ENCODE measurements at regions not wholly inside any gene's neighbourhood (a gene's known extent, or its start where the extent isn't known, plus 50 kb on each side); places are given as distances from the start of the nearest gene placed in this dataset.

DNA sequence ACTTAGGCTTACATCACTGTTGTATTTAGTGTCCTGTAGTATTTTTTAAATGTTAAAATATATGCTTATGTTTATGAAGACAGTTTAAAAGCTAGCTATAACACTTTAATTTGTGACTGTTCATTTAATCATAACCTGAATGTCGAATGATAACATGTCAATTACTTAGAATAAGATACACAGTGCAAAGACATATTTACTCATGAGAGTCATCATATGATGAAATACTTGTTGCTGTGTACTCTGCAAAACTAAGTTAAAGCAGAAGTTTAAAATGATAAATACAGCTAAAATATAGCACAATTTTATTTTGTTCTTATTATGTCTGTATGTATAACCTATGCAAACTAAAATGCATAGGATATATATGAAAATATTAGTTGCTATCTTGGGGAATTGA lies 497.4 kb downstream of the FSCB start:
- Histone ChIP-seq H3K27me3 (ENCODE audit: control insufficient read depth, insufficient read depth, low read length) (no peaks in the 10 kb centered on the region), H3K4me3 (ENCODE audit: low read depth, low read length) (no peak overlapping the region), H3K27ac (ENCODE audit: low read depth, low read length) (no peak overlapping the region), H3K9me3 (ENCODE audit: control insufficient read depth, insufficient read depth, low read length) (no peaks in the 10 kb centered on the region; the same call in 1 of the 2 replicates)
- TF ChIP-seq, protein P1, sequence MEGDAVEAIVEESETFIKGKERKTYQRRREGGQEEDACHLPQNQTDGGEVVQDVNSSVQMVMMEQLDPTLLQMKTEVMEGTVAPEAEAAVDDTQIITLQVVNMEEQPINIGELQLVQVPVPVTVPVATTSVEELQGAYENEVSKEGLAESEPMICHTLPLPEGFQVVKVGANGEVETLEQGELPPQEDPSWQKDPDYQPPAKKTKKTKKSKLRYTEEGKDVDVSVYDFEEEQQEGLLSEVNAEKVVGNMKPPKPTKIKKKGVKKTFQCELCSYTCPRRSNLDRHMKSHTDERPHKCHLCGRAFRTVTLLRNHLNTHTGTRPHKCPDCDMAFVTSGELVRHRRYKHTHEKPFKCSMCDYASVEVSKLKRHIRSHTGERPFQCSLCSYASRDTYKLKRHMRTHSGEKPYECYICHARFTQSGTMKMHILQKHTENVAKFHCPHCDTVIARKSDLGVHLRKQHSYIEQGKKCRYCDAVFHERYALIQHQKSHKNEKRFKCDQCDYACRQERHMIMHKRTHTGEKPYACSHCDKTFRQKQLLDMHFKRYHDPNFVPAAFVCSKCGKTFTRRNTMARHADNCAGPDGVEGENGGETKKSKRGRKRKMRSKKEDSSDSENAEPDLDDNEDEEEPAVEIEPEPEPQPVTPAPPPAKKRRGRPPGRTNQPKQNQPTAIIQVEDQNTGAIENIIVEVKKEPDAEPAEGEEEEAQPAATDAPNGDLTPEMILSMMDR (IDR thresholded peaks at IDR 0.05; ENCODE audit: low read depth, low read length): no peak
- ChIA-PET POLR2A (no interaction called here), CTCF (no interaction called here)
- no peak for DNase-seq (ENCODE audit: low read depth, low spot score)

DNA sequence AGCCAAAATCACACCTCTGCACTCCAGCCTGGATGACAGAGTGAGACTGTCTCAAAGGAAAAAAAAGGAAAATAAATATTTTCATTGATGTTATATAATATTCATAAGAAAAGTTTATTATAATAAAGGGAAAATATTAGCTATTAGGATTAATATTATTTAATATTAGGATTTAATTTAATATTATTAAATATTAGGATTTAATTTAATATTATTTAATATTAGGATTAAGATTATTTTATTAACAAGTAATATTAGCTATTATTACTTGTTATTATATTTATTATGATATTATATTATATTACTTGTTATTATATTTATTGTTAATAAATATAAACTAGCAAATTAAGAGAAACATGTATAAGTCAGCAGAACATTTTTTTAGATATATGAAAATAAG lies 518.1 kb downstream of the FSCB start:
- Histone ChIP-seq H3K27ac (ENCODE audit: low read depth, low read length) (no peak overlapping the region), H3K4me3 (ENCODE audit: low read depth, low read length) (no peak overlapping the region), H3K27me3 (ENCODE audit: control insufficient read depth, insufficient read depth, low read length) (no peaks in the 10 kb centered on the region), H3K9me3 (ENCODE audit: control insufficient read depth, insufficient read depth, low read length) (no peaks in the 10 kb centered on the region)
- POLR2A ChIA-PET: no interaction called here
- CTCF ChIA-PET: no interaction called here
- TF ChIP-seq, protein P1 (IDR thresholded peaks at IDR 0.05; ENCODE audit: low read depth, low read length): no peak
- no peak for DNase-seq (ENCODE audit: low read depth, low spot score)

DNA sequence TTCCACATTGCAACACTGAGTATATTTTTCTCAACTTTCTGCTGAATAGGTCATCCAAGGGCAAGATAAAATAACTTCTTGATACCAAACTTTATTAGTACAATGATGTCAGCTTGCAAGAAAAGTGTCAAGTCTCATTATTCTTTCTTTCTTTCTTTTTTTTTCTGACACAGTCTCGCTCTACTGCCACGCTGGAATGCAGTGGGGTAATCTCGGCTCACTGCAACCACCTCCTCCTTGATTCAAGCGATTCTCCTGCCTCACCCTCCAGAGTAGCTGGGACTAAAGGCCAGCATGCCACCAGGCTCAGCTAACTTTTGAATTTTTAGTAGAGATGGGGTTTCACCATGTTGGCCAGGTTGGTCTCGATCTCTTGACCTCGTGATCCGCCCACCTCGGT lies 523.4 kb downstream of the FSCB start:
- no peak for DNase-seq (ENCODE audit: low read depth, low spot score)
- POLR2A ChIA-PET: no interaction called here
- no peak overlapping the region for H3K4me3 ChIP-seq (ENCODE audit: low read depth, low read length)
- TF ChIP-seq, protein P1 (IDR thresholded peaks at IDR 0.05; ENCODE audit: low read depth, low read length): no peak
- H3K9me3 ChIP-seq (ENCODE audit: control insufficient read depth, insufficient read depth, low read length): no peaks in the 10 kb centered on the region
- H3K27ac ChIP-seq (ENCODE audit: low read depth, low read length): no peak overlapping the region
- no peaks in the 10 kb centered on the region for H3K27me3 ChIP-seq (ENCODE audit: control insufficient read depth, insufficient read depth, low read length)
- CTCF ChIA-PET: no interaction called here

DNA sequence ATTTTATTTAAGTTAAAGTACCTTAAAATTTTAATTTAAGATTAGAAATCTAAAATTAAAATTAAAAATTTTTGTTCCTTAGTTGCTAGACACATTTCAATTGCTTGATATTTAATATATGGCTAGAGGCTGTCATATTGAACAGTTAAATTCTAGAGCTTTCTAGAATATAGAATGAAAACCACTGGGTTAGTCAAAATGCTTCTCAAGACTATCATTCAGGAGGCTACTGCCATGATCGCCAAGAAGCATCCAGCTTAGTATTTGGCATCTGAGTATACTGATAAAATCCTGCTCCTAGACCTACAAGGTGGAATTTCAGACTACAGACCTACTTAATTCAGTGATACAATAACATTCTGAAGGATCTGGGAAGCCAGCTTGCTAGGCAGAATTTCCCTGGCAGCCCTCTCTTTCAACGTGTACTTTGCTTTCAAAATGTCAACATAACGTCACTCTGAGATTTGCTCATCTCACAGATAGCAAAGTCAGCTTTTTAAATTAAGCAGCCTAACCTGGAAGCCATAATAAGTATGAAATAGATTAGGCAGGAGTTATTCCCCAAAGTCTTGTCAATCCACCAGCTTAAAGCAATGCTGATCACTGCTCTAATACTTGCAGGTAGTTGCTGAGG lies 525.8 kb downstream of the FSCB start:
- Histone ChIP-seq H3K4me3 (ENCODE audit: low read depth, low read length) (no peak overlapping the region), H3K27ac (ENCODE audit: low read depth, low read length) (no peak overlapping the region), H3K9me3 (ENCODE audit: control insufficient read depth, insufficient read depth, low read length) (peaks cover 1% of the 10 kb centered on the region; the same call in 1 of the 2 replicates), H3K27me3 (ENCODE audit: control insufficient read depth, insufficient read depth, low read length) (no peaks in the 10 kb centered on the region)
- TF ChIP-seq, protein P1 (IDR thresholded peaks at IDR 0.05; ENCODE audit: low read depth, low read length): no peak
- ChIA-PET POLR2A (no interaction called here), CTCF (no interaction called here)
- DNase-seq (ENCODE audit: low read depth, low spot score): no peak

DNA sequence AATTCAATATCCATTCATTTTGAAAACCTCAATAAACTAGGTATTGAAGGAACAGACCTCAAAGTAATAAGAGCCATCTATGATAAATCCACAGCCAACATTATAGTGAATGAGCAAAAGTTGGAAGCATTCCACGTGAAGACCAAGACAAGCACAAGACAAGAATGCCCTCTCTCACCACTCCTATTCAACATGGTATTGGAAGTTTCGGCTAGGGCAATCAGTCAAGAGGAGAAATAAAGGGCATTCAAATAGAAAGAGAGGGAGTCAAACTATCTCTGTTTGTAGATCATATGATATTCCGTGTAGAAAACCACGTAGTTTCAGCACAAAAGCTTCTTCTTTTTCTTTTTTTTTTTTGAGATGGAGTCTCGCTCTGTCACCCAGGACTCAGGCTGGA lies 550.3 kb downstream of the FSCB start:
- Histone ChIP-seq H3K9me3 (ENCODE audit: control insufficient read depth, insufficient read depth, low read length) (no peaks in the 10 kb centered on the region), H3K27ac (ENCODE audit: low read depth, low read length) (no peak overlapping the region), H3K4me3 (ENCODE audit: low read depth, low read length) (no peak overlapping the region), H3K27me3 (ENCODE audit: control insufficient read depth, insufficient read depth, low read length) (no peaks in the 10 kb centered on the region)
- ChIA-PET CTCF (no interaction called here), POLR2A (no interaction called here)
- DNase-seq (ENCODE audit: low read depth, low spot score): no peak
- TF ChIP-seq, protein P1 (IDR thresholded peaks at IDR 0.05; ENCODE audit: low read depth, low read length): no peak

Measured in AG04450 (cell line).